DMS153 treated with DMSO at 0.1 percent for 48 hours (cell line): ENCODE measurements at regions not wholly inside any gene's neighbourhood (a gene's known extent, or its start where the extent isn't known, plus 50 kb on each side); places are given as distances from the start of the nearest gene placed in this dataset.
"Not testable (repeated sequence)": the region's sequence is repeated elsewhere in the genome, so short reads cannot be mapped to it uniquely, and the experiment has no call there.

Source experiments
- DNase-seq: peaks from one replicate; lab custom pipeline; 2025; ENCODE audit not compliant: unreplicated experiment; lab: John Stamatoyannopoulos, UW

DNA sequence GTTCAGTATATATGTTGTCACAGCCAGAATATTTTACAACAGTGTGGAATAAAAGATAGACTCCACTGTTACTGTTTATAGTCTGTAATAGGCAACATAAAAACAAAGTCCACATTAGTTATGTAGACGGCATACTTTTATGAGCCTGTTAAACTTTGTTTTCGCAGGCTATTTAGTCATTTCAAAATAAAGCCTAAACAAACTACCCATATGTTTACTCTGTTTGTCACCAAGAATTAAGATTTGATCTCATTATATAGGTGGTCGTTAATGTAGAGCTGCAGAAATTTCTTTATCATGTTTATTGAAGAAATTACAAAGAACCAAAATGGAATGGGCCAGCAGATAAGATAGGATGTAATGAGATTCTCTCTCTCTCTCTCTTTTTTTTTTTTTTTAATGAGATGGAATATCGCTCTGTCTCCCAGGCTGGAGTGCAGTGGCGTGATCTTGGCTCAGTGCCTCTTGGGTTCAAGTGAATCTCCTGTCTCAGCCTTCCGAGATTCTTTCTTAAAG lies 943.8 kb upstream of the SOX9 start:
- no peak for DNase-seq

DNA sequence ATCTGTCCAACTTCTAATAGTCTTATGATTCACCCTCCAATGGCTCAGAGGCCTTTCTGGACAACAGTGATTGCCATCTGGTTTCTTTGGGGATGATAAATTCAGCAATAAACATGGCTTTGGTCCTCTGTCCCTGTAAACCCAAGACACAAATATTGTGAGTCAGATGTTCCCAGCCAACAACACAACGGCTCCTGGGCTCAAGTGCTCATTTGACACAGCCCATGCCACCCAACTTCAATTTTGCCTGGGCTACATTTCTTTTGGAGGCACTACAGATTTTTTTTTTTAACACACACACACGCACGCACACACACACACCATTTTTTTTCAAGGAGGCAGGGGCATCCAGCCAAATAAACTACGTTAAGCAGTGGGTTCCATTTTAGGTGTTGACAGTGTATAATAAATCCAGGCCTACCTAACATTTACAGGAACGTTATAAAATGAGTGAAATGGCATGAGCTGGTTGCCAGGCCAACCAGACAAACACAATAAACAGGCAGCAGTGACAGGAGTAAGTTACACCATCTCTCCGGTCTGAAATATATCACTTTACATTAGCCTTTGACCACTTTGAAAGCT lies 939.9 kb upstream of the SOX9 start:
- DNase-seq, result peak; percentile 77

DNA sequence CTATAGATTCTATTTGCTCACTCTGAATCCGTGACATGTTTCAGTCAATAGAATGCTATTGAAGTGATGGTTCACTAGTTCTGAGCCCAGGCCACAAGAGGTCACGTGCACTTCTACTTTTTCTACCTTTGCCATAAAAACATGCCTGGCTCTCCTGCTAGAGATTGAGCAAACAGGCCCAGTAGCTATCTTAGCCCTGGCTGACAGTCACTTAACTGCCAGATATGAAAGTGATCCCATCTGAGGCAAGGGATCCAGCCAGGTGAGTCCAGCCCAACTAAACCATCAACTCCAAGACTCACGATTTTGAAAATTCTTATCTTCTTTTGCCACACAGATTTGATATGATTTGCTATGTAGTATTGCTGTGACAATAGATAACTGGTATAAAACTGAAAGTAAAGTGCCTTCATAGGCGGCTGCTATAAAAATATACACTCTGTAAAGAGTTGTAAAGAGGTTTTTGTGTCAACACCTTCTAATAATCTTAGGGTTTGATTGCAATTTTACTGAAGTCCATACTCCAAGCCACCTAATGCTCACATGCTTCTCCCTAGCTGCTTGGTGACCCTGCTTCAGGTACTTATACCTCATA lies 937.7 kb upstream of the SOX9 start:
- no peak for DNase-seq

DNA sequence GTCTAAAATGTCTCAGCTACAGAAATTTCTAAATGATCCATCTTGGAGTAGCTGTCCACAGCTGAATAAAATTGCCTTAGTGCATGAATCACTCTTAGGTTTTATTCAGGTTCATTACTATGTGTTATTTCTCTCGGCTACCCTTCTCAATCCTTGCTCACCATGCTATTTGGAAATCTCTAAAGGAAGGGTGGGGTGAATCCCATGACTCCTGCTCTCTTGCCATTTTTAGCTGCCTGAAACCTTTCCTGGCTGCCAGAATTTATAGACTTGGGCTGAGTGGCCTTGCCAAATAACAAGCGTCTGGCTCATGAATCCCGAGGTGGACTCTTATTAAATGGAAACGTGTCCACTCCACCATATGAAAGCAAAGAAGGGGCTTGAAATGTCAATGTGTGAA lies 936.1 kb upstream of the SOX9 start:
- no peak for DNase-seq

GRCh38 chr17:71187145-71187878 lies 933.5 kb upstream of the SOX9 start:
- DNase-seq, result no peak

GRCh38 chr17:71188811-71189492 lies 931.9 kb upstream of the SOX9 start:
- no peak for DNase-seq

GRCh38 chr17:71189493-71189831 lies 931.4 kb upstream of the SOX9 start:
- DNase-seq, result no peak

DNA sequence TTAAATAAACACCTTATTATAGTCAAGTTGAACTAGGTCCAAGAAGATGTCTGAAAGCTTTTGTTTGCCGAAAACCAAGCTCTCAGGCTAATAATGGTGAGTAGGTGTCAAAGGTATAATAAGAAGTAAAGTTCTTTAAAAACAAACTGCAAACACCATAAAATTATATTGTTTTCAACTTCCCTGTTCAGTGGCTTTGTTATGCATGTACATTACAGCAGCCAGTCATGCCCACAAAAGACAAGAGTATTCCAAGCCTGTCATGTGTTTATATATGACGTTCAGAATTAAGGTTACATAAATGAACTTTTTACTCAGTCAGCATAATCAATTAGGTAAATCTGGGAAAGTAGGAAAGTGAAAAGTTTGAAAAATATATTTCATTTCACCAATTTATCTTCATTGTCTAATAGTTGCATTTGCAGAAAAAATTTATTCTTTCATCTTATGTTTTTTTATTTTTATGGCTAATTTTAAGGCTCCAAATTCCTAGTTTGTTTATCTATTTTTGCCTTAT lies 928.7 kb upstream of the SOX9 start:
- no peak for DNase-seq

DNA sequence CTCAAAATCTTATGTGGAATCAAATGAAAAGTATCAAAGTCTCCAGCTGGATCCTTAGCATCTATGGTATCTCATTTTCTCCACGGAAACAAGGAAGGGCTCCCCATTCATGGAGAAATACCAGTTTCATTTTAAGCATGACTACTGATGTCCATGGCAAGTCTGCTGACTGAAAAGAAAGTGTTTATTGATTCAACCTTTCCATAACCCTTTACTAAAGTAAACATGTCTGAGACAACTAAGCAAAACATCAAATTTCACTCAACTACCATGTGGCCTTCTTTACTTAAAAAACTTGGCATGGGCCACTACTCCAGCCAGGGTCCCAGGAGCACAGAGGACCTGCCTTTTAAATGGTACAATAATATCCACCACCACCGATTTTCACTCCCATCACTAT lies 928.0 kb upstream of the SOX9 start:
- DNase-seq, result no peak

DNA sequence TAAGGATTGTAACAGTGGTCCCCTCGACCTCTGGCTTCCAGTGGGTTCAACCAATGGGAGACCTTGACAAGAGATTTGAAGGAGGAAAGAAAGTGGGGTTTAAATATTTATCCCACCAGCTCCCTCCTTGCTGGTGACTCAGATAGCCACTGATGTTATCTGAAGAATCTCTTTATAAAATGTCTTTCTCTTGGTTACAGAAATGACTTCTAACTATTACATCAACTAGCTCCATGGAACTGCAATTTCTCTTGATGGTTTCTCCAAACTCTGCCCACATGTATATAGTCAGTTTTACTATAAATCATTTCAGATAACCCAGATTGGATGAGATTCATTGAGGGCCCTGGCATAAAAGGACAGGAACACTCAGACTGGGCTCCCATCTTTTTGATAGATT lies 920.2 kb upstream of the SOX9 start:
- no peak for DNase-seq

GRCh38 chr17:71201639-71202038 lies 919.2 kb upstream of the SOX9 start:
- no peak for DNase-seq

GRCh38 chr17:71202449-71202848 lies 918.4 kb upstream of the SOX9 start:
- DNase-seq, result no peak

GRCh38 chr17:71203953-71204352 lies 916.9 kb upstream of the SOX9 start:
- DNase-seq, result no peak

GRCh38 chr17:71205951-71206350 lies 914.9 kb upstream of the SOX9 start:
- not testable (repeated sequence) for DNase-seq

- no peak for DNase-seq
These were observed 912.6 kb upstream of the SOX9 start for GRCh38 chr17:71208111-71208704.

GRCh38 chr17:71213936-71214335 lies 906.9 kb upstream of the SOX9 start:
- no peak for DNase-seq

- DNase-seq, result no peak
These were observed 903.1 kb upstream of the SOX9 start for GRCh38 chr17:71217769-71218168.

DNA sequence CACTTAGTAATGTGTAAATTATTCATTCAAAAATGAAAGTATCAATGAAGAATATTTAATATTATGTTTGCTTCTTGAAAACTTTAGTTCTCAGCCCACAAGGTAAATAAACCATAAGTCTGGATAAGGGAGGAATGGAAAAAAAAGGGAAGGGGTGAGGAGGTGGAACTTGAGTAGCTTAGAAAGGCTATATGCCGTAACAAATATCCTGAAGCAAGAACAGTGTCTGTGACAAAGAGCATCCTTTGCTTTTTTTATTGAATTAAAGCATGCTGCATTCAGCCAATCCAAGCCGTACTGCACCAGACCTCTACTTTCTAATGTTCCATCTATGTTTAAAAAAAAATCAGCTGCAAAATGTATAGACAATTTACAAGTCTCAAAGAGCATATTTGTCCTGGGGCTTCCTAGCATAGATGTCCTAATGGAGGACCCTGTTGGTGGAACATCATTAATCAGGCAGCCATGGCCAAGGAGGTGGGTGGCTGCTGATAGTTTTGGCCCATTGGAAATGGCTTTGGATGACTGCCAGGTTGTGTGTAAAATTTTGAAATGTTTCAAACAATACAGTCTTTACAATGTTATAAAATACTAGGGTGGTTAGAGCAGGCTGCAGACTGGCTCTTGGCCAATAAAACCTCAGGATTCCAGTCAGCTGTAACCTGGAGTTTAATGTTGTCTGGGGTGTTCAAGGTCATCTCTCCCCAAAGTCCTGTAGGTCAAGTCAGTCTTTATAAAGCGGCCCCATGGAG lies 895.8 kb upstream of the SOX9 start:
- DNase-seq, result peak; percentile 66

DNA sequence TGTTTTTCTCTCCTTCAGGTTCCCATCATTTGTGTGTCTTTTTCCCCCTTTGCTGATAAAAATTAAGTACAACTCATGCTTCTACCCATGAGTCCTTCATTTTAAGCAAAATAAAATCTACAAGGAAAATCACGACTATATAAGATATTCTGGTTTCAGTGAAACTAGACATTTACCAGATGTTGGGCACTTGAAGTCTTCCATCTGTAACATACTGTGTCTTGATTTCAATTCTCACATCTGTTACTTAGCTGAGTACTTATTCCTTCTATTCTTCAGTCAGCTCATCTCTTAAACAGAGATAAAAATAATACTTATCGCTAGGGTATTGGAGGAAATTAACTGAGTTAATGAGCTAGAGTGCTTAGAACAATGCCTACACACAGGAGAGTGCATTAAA lies 893.0 kb upstream of the SOX9 start:
- DNase-seq, result no peak

GRCh38 chr17:71229070-71229469 lies 891.8 kb upstream of the SOX9 start:
- no peak for DNase-seq
